Vagina (tissue), 2 donors: ENCODE measurements at regions not wholly inside any gene's neighbourhood (a gene's known extent, or its start where the extent isn't known, plus 50 kb on each side); places are given as distances from the start of the nearest gene placed in this dataset.

Experiments
- CTCF ChIP-seq, 3 experiments: fragments of 450-650 bp in 2 of 3; fragments of 200-600 bp in 1 of 3; sonication (generic) in 1 of 3; IDR thresholded peaks; one replicate each; pipeline ENCODE4 v1.5.1; 2017 to 2019; ENCODE audit warnings: antibody characterized with exemption in 3 of 3, mild to moderate bottlenecking in 2 of 3, moderate library complexity in 2 of 3
- POLR2A ChIP-seq, 2 donors: fragments of 450-650 bp; IDR thresholded peaks; one replicate each; pipeline ENCODE4 v1.6.1; 2017; ENCODE audit warnings: antibody characterized with exemption in 2 of 2, mild to moderate bottlenecking in 2 of 2, moderate library complexity in 2 of 2

GRCh38 chr9:118967901-118968300, 401.3 kb downstream of the BRINP1 start:
- TF ChIP-seq CTCF (IDR thresholded peaks at IDR 0.05) = no peak
- TF ChIP-seq POLR2A (IDR thresholded peaks at IDR 0.05) = no peak
